Activated CD4-positive, alpha-beta memory T cell treated with anti-CD3 and anti-CD28 coated beads, Interleukin-2, amount 10 ng/mL, durations not matched to agents 7 days and 5 days (primary cell): ENCODE measurements at regions not wholly inside any gene's neighbourhood (a gene's known extent, or its start where the extent isn't known, plus 50 kb on each side); places are given as distances from the start of the nearest gene placed in this dataset.
"Not testable (repeated sequence)": the region's sequence is repeated elsewhere in the genome, so short reads cannot be mapped to it uniquely, and the experiment has no call there.

Experiments
- CTCF ChIA-PET: fragments of 350-600 bp; sonication (Branson Sonifier 250); formaldehyde crosslinking; loops from one replicate; lab custom pipeline; 2021; ENCODE audit warnings: antibody characterized with exemption, inconsistent platforms; lab: Charles Lee
- POLR2A ChIA-PET: fragments of 350-600 bp; sonication (Branson Sonifier 250); formaldehyde crosslinking; loops from one replicate; lab custom pipeline; 2021; ENCODE audit warnings: antibody characterized with exemption; lab: Charles Lee
- DNase-seq: peaks from one replicate; pipeline ENCODE4 v3.0.0-alpha.2; 2020
- H3K27ac Mint-ChIP-seq: one replicate; pipeline ENCODE4 v1.8.0; 2021; ENCODE audit warnings: mild to moderate bottlenecking, mixed read lengths
- H3K27me3 Mint-ChIP-seq: one replicate; pipeline ENCODE4 v1.8.0; 2021; ENCODE audit warnings: mixed read lengths
- H3K36me3 Mint-ChIP-seq: one replicate; pipeline ENCODE4 v1.8.0; 2021; ENCODE audit warnings: low read depth, mixed read lengths
- H3K4me1 Mint-ChIP-seq: one replicate; pipeline ENCODE4 v1.8.0; 2021; ENCODE audit warnings: mixed read lengths
- H3K4me3 Mint-ChIP-seq: one replicate; pipeline ENCODE4 v1.8.0; 2021; ENCODE audit warnings: mild to moderate bottlenecking, mixed read lengths
- H3K9me3 Mint-ChIP-seq: one replicate; pipeline ENCODE4 v1.8.0; 2021; ENCODE audit warnings: mixed read lengths

DNA sequence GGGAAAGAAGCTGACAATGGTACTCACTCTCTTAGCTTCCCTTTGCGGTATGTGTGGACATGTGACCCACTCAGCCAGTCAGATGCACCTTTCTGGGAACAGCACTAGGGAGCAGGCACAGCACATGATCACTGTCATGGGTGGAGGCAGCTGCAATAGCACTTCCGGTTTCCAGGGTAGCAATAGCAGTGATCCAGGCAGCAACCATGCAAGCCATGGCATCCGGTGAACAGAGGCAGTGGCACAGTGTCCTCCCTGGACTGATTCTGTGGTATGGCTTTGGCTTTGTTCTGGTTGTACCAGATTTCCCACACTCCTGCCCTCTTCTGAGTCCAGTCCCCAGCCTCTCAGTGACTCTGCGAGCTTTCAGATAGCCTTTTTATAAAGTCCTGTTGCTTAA lies 86.8 kb upstream of the NAMPT start:
- H3K4me1 Mint-ChIP-seq: peaks cover 9% of the 10 kb centered on the region
- no peaks in the 10 kb centered on the region for H3K36me3 Mint-ChIP-seq
- ChIA-PET CTCF (no interaction called here), POLR2A (no interaction called here)
- H3K9me3 Mint-ChIP-seq: no peaks in the 10 kb centered on the region
- H3K4me3 Mint-ChIP-seq: no peak overlapping the region
- no peak overlapping the region for H3K27ac Mint-ChIP-seq
- no peak for DNase-seq
- H3K27me3 Mint-ChIP-seq: no peaks in the 10 kb centered on the region

DNA sequence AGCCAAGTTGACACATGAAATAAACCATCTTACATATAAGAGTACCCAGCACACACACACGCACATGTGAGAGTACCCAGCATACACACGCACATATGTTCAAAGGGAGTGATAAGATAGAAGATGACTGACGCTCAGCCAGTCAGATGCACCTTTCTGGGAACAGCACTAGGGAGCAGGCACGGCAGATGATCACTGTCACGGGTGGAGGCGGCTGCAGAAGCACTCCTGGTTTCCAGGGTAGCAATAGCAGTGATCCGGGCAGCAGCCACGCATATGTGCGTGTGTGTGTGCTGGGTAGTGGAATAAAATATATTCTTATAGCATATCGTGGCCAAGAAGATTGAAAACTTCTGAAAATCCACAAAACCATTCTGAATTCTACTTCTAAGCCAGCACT lies 85.8 kb upstream of the NAMPT start:
- Mint-ChIP-seq H3K9me3 (peaks cover 5% of the 10 kb centered on the region), H3K27me3 (no peaks in the 10 kb centered on the region), H3K27ac (no peak overlapping the region), H3K36me3 (peaks cover 2% of the 10 kb centered on the region), H3K4me1 (peaks cover 9% of the 10 kb centered on the region), H3K4me3 (no peak overlapping the region)
- CTCF ChIA-PET: no interaction called here
- POLR2A ChIA-PET: no interaction called here
- no peak for DNase-seq

DNA sequence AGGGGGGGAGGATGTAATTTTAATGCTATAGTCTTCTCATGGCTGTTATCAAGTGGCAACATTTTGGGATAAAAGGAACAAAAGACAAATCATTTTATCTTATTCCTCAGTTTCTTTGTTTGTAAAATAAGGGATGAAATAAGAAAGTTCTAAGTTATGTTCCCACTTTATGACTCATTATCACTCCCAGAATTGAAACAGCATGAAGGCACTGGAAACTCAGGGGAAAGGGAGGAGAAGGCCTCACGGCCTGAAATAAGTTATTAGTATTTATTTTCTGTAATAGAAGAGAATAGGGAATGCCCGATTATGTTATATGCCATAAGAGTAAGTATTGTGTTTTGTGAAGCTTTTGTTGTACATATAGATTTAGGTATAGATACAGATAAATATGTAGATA lies 85.0 kb upstream of the NAMPT start:
- no peak for DNase-seq
- POLR2A ChIA-PET: no interaction called here
- CTCF ChIA-PET: no interaction called here

DNA sequence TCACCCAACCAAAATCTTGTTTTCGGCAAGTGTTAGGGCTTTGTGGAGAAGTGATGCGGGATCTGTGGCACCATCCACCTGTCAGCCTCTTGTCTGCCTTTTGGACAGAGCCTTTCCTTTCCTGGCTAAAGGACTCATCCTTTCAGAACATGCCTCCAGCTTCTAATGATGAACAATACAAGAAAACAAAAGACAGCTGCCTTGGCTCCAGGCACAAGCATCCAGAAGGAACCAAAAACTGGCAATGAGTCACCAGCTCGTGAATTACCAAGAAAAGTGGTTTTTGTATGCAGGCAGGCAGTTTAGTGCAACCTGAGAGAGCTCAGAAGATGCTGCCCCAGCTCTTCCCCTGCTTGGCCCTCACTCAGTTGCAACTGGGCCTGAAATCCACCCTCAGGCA lies 84.6 kb upstream of the NAMPT start:
- Mint-ChIP-seq H3K27me3 (peaks cover under 1% of the 10 kb centered on the region), H3K4me1 (peaks cover 10% of the 10 kb centered on the region), H3K36me3 (peaks cover 2% of the 10 kb centered on the region), H3K4me3 (no peak overlapping the region), H3K9me3 (peaks cover 5% of the 10 kb centered on the region), H3K27ac (no peak overlapping the region)
- POLR2A ChIA-PET: no interaction called here
- CTCF ChIA-PET: no interaction called here
- DNase-seq: no peak

More for the DNA sequence above, 85.0 kb upstream of the NAMPT start:
- H3K36me3 Mint-ChIP-seq: peaks cover 2% of the 10 kb centered on the region
- H3K4me3 Mint-ChIP-seq: no peak overlapping the region
- H3K27me3 Mint-ChIP-seq: no peaks in the 10 kb centered on the region
- no peak overlapping the region for H3K27ac Mint-ChIP-seq
- peaks cover 5% of the 10 kb centered on the region for H3K9me3 Mint-ChIP-seq
- H3K4me1 Mint-ChIP-seq: peaks cover 10% of the 10 kb centered on the region

DNA sequence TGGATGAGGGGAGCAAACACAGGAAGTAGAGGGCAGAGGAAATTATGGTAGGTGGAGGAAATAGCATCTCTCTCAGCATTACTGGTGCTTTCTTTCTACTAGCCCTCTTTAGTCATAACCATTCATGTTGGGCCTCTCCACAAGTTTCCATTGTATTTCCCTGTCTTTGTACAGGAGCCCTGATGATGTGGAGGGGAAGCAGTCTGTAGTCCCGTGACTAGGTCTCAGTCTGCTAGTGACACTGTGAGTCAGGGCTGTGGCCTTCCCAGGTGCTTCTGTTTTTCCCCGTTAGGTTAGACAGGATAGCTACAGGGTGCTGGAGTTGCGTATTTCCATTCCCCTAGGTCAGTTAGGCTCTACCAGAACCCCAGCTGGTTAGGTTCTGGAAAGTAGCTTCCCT lies 82.9 kb upstream of the NAMPT start:
- Mint-ChIP-seq H3K4me3 (no peak overlapping the region), H3K27me3 (peaks cover 16% of the 10 kb centered on the region), H3K36me3 (peaks cover 2% of the 10 kb centered on the region), H3K4me1 (peaks cover 10% of the 10 kb centered on the region), H3K27ac (no peak overlapping the region), H3K9me3 (peaks cover 5% of the 10 kb centered on the region)
- CTCF ChIA-PET: interaction anchor here (1.2 kb wide), 1 partner anchor 86 kb away, joined by 3 read pairs; no protein-coding TSS in a partner anchor
- no peak for DNase-seq
- POLR2A ChIA-PET: no interaction called here

DNA sequence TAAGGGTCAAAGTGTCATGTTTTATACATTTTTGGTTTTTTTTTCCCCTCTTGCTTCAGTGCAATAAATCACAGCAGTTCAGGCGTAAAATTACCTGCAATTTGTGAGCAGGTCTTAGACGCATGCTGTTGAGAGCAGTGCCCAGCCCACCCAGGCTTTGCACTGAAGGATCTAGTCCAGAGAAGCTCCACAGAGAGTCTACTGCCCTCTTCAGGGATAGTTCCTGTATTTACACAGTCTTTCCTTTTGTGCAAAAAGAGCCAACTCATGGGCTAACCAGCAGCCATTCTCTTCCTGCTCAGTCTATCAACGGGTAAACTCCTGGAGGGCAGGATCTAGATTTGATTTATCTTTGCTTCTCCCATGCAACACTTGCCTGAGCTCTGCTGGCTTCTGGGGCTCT lies 82.2 kb upstream of the NAMPT start:
- CTCF ChIA-PET: interaction anchor here (1.2 kb wide), 1 partner anchor 85 kb away, joined by 3 read pairs; no protein-coding TSS in a partner anchor
- H3K27ac Mint-ChIP-seq: no peak overlapping the region
- H3K27me3 Mint-ChIP-seq: peaks cover 22% of the 10 kb centered on the region
- DNase-seq: no peak
- H3K4me1 Mint-ChIP-seq: peaks cover 10% of the 10 kb centered on the region
- H3K4me3 Mint-ChIP-seq: no peak overlapping the region
- POLR2A ChIA-PET: no interaction called here
- H3K36me3 Mint-ChIP-seq: peaks cover 2% of the 10 kb centered on the region
- peaks cover 5% of the 10 kb centered on the region for H3K9me3 Mint-ChIP-seq

DNA sequence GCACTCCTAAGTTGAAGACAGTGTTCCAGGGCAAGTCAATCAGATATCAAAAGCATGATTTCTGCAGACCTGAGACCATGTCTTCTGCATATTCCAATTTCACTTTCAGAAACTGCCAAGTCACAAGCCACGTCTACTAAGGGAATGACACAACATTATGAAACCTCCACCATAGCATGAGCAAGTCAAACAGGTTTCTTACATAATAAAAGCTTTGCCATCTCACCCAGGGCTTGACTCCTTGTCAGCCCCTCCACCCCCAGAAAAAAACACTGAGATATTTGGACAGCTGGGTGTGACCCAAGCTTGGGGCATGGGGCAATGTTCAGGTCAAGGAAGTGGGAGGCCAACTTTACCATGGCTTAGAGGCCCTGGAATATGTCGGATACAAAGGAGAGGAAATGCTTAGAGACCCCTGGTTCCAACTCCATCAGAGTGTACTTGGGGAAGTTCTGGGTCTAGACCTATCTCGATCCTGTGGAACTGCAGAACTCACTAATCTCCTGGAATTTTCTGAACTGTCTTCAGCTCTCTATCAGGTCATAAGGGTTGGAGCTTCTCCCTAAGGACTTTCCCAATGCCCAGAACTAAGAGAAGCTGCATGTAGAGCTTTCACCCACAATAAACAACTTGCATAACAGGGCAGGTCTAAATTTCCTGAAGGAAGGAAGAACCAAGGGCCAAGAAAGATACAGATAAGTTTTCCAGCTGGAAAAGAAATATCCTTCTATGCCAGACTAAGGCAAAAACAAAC lies 80.6 kb upstream of the NAMPT start:
- Mint-ChIP-seq H3K9me3 (peaks cover 12% of the 10 kb centered on the region), H3K36me3 (peaks cover 9% of the 10 kb centered on the region), H3K4me3 (no peak overlapping the region), H3K4me1 (peaks cover 10% of the 10 kb centered on the region), H3K27ac (no peak overlapping the region), H3K27me3 (peaks cover 36% of the 10 kb centered on the region)
- POLR2A ChIA-PET: interaction anchor here (1.0 kb wide), 1 partner anchor 10 kb away, joined by 3 read pairs; no protein-coding TSS in a partner anchor
- CTCF ChIA-PET: no interaction called here
- DNase-seq: no peak

DNA sequence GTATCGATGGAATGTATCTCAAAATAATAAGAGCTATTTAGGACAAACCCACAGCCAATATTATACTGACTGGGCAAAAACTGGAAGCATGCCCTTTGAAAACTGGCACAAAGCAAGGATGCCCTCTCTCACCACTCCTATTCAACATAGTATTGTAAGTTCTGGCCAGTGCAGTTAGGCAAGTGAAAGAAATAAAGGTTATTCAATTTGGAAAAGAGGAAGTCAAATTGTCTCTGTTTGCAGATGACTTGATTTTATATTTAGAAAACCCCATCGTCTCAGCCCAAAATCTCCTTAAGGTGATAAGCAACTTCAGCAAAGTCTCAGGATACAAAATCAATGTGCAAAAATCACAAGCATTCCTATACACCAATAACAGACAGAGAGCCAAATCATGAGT lies 77.7 kb upstream of the NAMPT start:
- H3K27me3 Mint-ChIP-seq: peaks cover 44% of the 10 kb centered on the region
- peaks cover 19% of the 10 kb centered on the region for H3K9me3 Mint-ChIP-seq
- CTCF ChIA-PET, POLR2A ChIA-PET, H3K4me3 Mint-ChIP-seq, H3K27ac Mint-ChIP-seq, H3K4me1 Mint-ChIP-seq, DNase-seq: not testable (repeated sequence)
- H3K36me3 Mint-ChIP-seq: peaks cover 16% of the 10 kb centered on the region

DNA sequence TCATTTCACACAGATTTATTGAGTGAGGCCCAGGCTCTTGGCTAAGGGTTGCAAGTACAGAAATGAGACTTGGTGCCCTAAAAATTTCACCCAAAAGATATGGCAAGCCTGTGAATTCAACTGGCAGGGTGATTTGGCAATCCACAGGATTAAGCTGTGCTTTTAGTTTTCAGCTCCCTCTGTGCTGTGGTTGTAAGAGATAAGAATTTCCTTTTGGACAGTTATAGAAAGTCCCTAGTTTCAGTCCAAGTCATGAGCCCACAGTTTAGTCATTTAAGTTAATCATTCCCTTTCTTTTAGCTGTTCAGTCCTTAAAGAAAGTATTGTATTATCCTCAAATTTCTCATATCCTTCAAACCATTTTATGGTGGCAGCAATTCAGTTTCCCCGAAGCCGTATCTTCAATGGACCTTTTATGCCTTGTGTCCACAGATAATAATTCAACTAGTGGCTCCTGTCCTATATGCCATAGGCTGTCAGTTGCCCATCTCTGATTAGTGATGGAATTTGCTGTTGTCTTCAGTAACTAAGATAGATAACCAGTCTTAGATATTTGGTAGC lies 73.4 kb upstream of the NAMPT start:
- Mint-ChIP-seq H3K4me3 (no peak overlapping the region), H3K27me3 (peaks cover 48% of the 10 kb centered on the region), H3K27ac (no peak overlapping the region), H3K4me1 (no peaks in the 10 kb centered on the region), H3K9me3 (peaks cover 14% of the 10 kb centered on the region), H3K36me3 (peaks cover 14% of the 10 kb centered on the region)
- ChIA-PET CTCF (no interaction called here), POLR2A (no interaction called here)
- DNase-seq: no peak

DNA sequence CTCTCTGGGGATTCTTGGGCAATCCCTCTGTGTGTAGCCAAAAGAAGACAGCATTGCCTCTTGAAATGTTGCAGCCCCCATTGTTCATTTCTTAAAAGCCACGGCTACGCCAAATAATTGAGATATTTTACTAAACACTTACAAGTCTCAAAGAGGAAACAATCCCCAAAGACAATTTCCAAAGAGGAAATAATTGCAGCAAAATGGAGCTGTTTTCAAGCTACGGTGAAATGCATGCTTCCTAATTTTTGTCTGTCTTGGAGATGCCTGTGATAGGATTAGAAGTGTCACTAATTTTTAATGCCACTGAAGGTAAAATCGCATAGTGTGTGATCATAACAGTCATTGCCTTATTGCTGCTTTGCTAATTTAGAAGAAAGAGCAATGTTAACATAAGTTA lies 72.9 kb upstream of the NAMPT start:
- Mint-ChIP-seq H3K36me3 (peaks cover 14% of the 10 kb centered on the region), H3K4me1 (no peaks in the 10 kb centered on the region), H3K9me3 (peaks cover 14% of the 10 kb centered on the region), H3K4me3 (no peak overlapping the region), H3K27me3 (peaks cover 45% of the 10 kb centered on the region), H3K27ac (no peak overlapping the region)
- CTCF ChIA-PET: no interaction called here
- no peak for DNase-seq
- POLR2A ChIA-PET: no interaction called here

DNA sequence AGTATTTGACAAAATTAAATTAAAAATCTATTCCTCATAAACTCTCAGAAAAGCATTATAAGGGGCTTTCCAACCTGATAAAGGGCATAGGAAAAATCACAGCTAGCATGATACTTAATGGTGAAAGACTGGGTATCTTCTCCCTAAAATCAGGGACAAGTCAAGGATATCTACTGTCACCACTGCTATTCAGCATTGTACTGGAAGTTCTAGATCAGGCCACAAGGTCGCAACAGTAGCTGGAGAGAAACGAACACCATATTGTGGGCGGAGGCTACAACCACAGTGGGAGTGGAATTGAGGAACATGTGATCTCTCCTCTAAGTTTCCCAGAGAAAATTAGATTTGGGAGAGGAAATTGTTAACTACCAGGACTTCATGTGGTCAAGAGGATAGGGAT lies 70.0 kb upstream of the NAMPT start:
- Mint-ChIP-seq H3K27ac (no peak overlapping the region), H3K36me3 (peaks cover 15% of the 10 kb centered on the region), H3K27me3 (peaks cover 22% of the 10 kb centered on the region), H3K4me3 (no peak overlapping the region), H3K9me3 (peaks cover 14% of the 10 kb centered on the region), H3K4me1 (no peaks in the 10 kb centered on the region)
- POLR2A ChIA-PET: no interaction called here
- CTCF ChIA-PET: no interaction called here
- no peak for DNase-seq

DNA sequence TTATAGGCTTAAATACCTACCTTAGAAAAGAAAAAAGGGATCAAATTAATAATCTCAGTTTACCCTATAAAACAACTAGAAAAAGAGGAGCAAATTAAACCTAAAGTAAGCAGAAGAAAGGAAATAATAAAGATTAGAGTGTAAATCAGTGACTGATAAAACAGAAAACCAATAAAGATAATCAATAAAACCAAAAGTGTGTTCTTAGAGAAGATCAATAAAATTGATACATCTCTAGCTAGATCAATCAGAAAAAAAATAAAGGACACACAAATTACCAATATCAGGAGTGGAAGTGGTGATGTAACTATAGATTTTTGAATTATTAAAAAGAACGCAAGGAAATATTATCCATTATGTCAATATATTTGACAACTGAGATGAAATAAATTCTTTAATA lies 69.2 kb upstream of the NAMPT start:
- H3K36me3 Mint-ChIP-seq: peaks cover 16% of the 10 kb centered on the region
- peaks cover 19% of the 10 kb centered on the region for H3K27me3 Mint-ChIP-seq

DNA sequence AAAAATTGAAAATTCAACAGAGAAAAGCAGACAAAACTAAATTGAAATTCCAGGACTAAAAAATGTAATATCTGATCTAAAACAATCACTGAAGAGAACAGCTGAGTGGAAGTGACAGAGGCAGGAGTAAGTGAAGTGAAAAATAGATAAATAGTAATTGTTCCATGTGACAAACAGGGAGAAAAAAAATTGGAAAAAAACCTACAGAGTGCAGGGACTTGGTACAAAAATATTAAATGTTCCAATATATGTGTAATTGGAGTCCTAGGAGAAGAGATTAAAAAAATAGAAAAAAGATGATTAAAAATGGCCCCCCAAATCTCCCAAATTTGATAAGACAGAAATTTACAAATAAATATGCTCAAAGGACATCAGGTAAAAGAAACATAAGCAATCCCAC lies 63.4 kb upstream of the NAMPT start:
- H3K27me3 Mint-ChIP-seq: peaks cover 4% of the 10 kb centered on the region
- CTCF ChIA-PET: no interaction called here
- peak overlapping the region; percentile 57 for H3K27ac Mint-ChIP-seq
- H3K9me3 Mint-ChIP-seq: peaks cover 34% of the 10 kb centered on the region
- no peak for DNase-seq
- POLR2A ChIA-PET: interaction anchor here (4.7 kb wide), 1 partner anchor 63 kb away, joined by 68 read pairs; the partner anchor contains the start of gene NAMPT
- peaks cover 50% of the 10 kb centered on the region for H3K36me3 Mint-ChIP-seq
- H3K4me3 Mint-ChIP-seq: no peak overlapping the region
- peaks cover 43% of the 10 kb centered on the region for H3K4me1 Mint-ChIP-seq

More for the DNA sequence above, 69.2 kb upstream of the NAMPT start:
- no peak overlapping the region for H3K4me3 Mint-ChIP-seq
- H3K27ac Mint-ChIP-seq: no peak overlapping the region
- peaks cover 15% of the 10 kb centered on the region for H3K9me3 Mint-ChIP-seq
- no peak for DNase-seq
- ChIA-PET POLR2A (no interaction called here), CTCF (no interaction called here)
- no peaks in the 10 kb centered on the region for H3K4me1 Mint-ChIP-seq
